Epithelial cell of esophagus (primary cell): ENCODE measurements at regions not wholly inside any gene's neighbourhood (a gene's known extent, or its start where the extent isn't known, plus 50 kb on each side); places are given as distances from the start of the nearest gene placed in this dataset.

Experiments used
- DNase-seq: peaks from one replicate; pipeline ENCODE4 v3.0.0; 2010; ENCODE audit warnings: low read depth
- H3K4me3 ChIP-seq: 2 replicates; pipeline ENCODE4 v1.5.1; 2011; ENCODE audit warnings: mild to moderate bottlenecking, low read length, control low read depth
- TF ChIP-seq, protein P1 (sequence below): IDR thresholded peaks from 2 replicates; pipeline ENCODE4 v1.5.1; 2011; ENCODE audit warnings: low read depth, mild to moderate bottlenecking, low read length, control low read depth, inconsistent platforms; ENCODE audit not compliant: insufficient read depth; ENCODE audit errors: missing control alignments

DNA sequence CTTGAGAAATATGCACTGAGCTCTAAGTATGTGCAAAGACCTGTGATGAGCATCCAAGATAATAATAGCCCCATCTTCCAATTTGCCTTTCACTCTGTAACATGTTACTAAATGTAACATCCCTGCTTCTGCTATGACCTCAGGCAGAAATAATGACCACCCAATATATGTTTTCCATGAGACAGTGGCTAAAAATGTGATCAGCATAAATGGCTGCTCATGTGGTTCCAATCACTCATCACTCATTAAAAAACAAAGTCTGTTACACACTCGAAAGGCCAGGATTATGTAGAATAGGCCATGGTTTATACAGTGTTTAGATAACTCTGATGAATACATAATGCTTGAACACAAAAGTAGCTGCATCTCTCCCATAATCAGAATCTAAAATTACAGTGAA is 71.4 kb upstream of the MOCS2 start:
- TF ChIP-seq, protein P1, sequence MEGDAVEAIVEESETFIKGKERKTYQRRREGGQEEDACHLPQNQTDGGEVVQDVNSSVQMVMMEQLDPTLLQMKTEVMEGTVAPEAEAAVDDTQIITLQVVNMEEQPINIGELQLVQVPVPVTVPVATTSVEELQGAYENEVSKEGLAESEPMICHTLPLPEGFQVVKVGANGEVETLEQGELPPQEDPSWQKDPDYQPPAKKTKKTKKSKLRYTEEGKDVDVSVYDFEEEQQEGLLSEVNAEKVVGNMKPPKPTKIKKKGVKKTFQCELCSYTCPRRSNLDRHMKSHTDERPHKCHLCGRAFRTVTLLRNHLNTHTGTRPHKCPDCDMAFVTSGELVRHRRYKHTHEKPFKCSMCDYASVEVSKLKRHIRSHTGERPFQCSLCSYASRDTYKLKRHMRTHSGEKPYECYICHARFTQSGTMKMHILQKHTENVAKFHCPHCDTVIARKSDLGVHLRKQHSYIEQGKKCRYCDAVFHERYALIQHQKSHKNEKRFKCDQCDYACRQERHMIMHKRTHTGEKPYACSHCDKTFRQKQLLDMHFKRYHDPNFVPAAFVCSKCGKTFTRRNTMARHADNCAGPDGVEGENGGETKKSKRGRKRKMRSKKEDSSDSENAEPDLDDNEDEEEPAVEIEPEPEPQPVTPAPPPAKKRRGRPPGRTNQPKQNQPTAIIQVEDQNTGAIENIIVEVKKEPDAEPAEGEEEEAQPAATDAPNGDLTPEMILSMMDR, result no peak
- DNase-seq, result no peak
- no peak overlapping the region for H3K4me3 ChIP-seq

DNA sequence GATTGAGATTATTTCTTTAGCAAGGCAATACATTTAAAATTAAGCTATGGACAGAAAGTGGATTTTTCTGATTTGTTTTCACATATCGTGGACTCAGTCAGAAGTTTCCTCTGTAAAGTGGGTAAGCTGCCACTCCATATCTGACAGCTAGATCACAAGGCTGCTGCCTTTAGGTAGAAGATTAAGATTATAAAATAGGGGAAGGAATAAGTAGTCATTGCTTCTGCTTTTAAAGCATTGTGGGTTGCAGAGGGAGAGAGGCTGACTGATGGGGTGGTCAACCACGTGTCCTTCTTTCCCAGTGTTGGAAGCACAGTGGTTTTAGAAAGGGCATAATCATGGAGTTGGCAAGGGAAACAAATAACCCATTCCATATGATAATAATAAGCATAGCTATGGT is 74.3 kb upstream of the MOCS2 start:
- H3K4me3 ChIP-seq, result no peak overlapping the region
- TF ChIP-seq, protein P1, result no peak
- no peak for DNase-seq

DNA sequence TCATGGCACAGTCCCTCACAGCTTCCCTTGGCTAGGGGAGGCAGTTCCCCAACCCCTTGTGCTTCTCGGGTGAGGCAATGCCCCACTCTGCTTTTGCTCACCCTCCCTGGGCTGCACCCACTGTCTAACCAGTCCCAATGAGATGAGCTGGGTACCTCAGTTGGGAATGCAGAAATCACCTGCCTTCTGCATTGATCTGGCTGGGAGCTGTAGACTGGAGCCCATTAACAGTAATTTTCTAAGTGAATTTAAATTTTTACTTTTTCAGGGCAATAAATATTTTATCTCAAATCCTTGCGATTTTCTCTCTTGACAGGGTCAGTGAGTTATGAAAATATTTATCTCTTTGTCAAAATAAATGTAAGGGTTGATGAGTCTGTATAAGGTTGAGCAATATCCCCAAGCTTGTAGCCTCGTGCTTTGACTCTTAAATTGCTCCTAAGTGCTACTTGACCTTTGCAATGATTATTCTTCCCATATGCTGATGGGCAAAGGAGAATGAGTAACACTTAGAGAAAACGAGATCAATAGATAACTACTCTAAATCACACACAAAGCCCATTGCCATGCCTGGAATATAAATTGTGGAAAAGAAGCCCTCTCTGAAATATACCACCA is 82.1 kb upstream of the MOCS2 start:
- DNase-seq, result no peak
- H3K4me3 ChIP-seq, result no peak overlapping the region
- TF ChIP-seq, protein P1, result no peak

DNA sequence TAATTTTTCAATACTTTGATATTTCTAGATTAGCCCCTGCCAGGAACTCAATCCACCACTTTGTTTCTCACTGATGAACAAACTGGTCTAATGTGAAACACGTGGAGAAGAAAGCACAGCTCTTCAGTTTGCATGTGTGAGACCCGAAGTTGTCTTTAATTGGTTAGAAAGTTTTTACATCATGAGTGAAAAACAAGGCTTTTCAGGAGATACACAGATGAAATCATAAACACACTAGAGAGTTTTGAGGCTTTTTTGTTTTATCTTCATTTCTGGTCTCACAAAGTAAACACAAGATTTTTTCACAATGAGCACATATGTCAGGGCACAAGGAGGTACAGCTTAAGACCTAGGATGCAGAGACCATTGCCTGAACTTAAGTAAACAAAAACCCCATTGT is 84.5 kb upstream of the MOCS2 start:
- DNase-seq, result no peak
- TF ChIP-seq, protein P1, result no peak

DNA sequence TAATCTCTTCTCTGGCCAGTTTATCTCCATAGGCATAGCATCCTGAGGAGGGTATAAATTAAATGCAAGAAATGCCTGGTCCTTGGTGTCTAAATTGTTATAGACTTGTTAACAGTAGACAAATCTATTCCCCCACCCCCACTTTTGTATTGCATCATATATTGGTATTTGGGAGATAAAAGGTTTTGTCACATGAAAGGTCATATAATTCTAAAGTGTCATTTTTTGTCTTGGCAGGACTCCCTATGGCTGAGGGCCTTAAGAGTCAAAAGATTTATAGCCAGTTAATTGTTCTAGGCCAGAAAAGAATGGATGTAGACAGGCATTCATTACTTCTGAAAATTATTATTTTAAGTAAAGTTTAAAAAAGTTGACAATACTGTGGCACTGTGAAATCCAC is 90.3 kb upstream of the MOCS2 start:
- TF ChIP-seq, protein P1, result no peak
- H3K4me3 ChIP-seq, result no peak overlapping the region
- no peak for DNase-seq

More for the DNA sequence above, 84.5 kb upstream of the MOCS2 start:
- no peak overlapping the region for H3K4me3 ChIP-seq

DNA sequence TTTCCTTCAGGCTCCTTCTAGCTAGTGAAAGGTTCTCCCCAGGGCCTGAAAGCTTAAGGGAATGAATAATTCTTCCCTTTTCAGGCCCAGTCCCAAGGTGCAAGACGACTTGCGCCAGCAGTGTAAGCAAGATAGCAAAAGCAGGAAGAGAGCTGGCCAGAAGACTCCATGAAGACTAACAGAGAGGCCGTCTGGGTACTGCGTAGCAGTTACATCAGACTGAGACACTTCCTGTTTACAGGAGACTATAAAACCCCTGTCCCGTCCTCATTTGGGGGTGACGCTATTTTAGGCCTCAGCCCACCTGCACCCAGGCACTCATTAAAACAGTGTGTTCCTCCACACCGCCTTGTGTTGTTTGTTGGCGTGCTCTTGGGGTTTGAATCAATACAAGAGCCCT is 90.7 kb upstream of the MOCS2 start:
- no peak overlapping the region for H3K4me3 ChIP-seq
- no peak for DNase-seq
- TF ChIP-seq, protein P1, result no peak

DNA sequence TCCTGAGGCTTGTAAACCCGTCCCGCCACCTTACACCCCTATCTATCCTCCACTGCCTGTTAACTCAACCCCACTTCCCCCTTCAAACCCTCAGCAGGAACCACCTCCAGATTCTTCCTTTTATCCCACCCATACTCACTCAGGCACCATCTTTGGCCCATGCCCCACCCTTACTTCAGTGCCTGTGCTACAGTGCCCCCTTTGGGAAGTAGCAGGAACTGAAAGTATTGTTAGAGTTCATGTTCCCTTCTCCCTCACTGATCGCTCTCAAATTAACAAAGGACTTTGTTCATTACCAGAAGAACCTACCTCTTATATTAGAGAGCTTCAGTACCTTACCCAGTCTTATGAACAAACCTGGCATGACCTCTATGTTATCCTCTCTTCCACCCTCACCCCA is 92.2 kb upstream of the MOCS2 start:
- H3K4me3 ChIP-seq, result no peak overlapping the region
- no peak for DNase-seq
- TF ChIP-seq, protein P1, result peak; percentile 14
